ENCODE measurements at regions not wholly inside any gene's neighbourhood (a gene's known extent, or its start where the extent isn't known, plus 50 kb on each side); places are given as distances from the start of the nearest gene placed in this dataset.
"Not testable (repeated sequence)": the region's sequence is repeated elsewhere in the genome, so short reads cannot be mapped to it uniquely, and the experiment has no call there.

GRCh38 chr4:187632260-187632995 is 363.1 kb upstream of the ZFP42 start:
- DNase-seq (ENCODE audit: low read depth in 1 of 2, low spot score in 1 of 2), result no peak
- no peak for TF ChIP-seq JUND (IDR thresholded peaks at IDR 0.05; ENCODE audit: low read depth)
- in situ Hi-C loops (cut with HindIII; ENCODE audit: low pct_unique_long_range_greater_than_20kb, low sequenced_read_pairs), result no loop called here

DNA sequence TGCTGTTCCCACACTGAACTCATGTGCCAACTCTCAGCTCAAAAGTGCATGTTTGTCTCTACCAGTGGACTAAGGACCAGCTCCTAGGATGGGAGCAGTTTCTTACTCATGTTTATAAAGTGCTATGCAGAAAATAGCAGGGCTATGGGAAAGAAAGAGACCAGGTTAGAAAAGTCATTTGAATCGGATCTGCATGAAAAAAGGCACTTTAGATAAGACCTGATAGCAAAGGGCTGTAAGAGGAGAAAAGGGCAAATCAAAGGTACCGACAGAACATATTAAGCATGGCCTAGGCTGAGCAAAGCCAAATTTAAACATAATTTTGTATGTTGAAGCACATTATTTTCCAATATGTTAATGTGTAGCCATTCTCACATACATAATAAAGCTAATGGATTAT is 362.3 kb upstream of the ZFP42 start:
- DNase-seq (ENCODE audit: low read depth in 1 of 2, low spot score in 1 of 2), result no peak
- TF ChIP-seq JUND (IDR thresholded peaks at IDR 0.05; ENCODE audit: low read depth), result no peak
- in situ Hi-C loops (cut with HindIII; ENCODE audit: low pct_unique_long_range_greater_than_20kb, low sequenced_read_pairs), result no loop called here

DNA sequence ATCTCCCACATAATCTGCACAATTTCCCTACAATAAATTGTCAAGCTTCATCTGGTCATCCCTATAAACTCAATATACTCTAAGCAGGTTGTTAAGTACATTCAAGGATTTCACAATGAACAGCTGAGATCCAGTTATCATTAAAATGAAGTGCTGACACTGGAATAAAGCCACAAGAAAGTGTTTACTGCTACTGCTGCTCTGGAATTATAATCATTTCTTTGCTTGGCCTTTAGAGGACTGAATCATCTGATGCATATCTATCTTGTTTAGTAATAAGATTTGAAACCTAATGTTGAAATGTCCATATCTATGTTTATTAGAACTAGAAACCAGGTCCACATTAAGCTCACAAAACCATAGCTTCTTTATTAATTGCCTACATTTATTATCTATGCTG is 338.6 kb upstream of the ZFP42 start:
- in situ Hi-C loops (cut with HindIII; ENCODE audit: low pct_unique_long_range_greater_than_20kb, low sequenced_read_pairs), result no loop called here
- no peak for TF ChIP-seq JUND (IDR thresholded peaks at IDR 0.05; ENCODE audit: low read depth)
- no peak for DNase-seq (ENCODE audit: low read depth in 1 of 2, low spot score in 1 of 2)

DNA sequence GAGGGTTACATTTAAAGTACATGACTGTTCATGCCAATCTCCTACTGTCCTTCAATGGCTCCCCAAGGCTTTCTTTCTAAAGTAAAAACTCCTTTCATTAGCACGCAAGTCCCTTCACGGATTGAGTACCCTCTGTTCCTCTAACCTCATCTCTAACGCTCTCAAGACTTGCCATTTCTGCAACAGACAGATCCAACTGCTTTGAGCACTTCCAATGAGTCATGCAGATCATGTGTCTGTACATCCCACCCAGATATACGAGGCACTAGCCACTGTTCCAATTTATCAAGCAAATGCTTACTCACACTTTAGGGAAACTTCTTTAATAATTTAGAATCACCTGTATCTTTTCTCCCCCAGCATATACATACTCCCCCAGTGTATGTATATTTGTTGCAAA is 332.5 kb upstream of the ZFP42 start:
- in situ Hi-C loops (cut with HindIII; ENCODE audit: low pct_unique_long_range_greater_than_20kb, low sequenced_read_pairs), result no loop called here
- DNase-seq (ENCODE audit: low read depth in 1 of 2, low spot score in 1 of 2), result no peak
- no peak for TF ChIP-seq JUND (IDR thresholded peaks at IDR 0.05; ENCODE audit: low read depth)

GRCh38 chr4:187664011-187664410 is 331.6 kb upstream of the ZFP42 start:
- DNase-seq (ENCODE audit: low read depth in 1 of 2, low spot score in 1 of 2), result no peak
- in situ Hi-C loops (cut with HindIII; ENCODE audit: low pct_unique_long_range_greater_than_20kb, low sequenced_read_pairs), result no loop called here
- TF ChIP-seq JUND (IDR thresholded peaks at IDR 0.05; ENCODE audit: low read depth), result no peak

GRCh38 chr4:187665086-187665485 is 330.5 kb upstream of the ZFP42 start:
- in situ Hi-C loops (cut with HindIII; ENCODE audit: low pct_unique_long_range_greater_than_20kb, low sequenced_read_pairs), result no loop called here
- DNase-seq (ENCODE audit: low read depth in 1 of 2, low spot score in 1 of 2), result no peak
- no peak for TF ChIP-seq JUND (IDR thresholded peaks at IDR 0.05; ENCODE audit: low read depth)

GRCh38 chr4:187666034-187666433 is 329.5 kb upstream of the ZFP42 start:
- no peak for DNase-seq (ENCODE audit: low read depth in 1 of 2, low spot score in 1 of 2)
- in situ Hi-C loops (cut with HindIII; ENCODE audit: low pct_unique_long_range_greater_than_20kb, low sequenced_read_pairs), result no loop called here

DNA sequence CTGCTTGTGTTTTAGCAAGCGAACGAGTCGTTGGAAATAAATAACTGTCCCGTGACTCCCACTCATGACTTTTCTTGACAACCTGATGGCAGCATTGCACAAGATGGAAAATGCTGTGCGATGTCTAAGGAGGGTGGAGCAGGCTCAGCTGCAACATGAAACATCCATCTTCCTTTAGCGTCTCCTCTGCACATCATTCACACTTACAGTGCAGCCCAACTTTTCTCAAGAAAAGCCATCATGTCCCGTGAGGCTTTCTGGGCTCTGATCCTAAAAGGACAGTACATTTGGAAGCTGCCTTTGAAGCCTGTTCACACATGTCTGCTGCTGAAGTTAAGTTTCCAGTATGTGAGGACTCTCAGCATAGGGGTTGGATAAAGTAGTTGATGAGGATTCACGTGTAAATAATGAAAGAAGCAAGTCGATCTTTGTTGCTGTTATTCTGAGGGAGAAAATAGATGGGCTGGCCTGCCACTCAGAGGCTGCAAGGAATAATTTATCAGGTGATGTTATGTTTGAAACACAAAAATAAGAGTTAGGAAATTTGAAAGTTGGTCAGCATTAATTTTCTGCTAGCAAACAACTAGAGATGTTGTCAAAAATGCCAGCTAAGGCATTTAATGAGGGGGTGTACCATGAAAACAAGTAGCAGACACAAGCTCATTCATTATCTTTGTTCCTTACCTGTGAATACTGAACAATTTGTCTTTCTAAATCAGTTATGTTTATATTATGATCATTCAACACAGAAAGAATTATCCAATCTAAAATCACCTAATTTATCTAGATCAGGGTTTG is 328.7 kb upstream of the ZFP42 start:
- in situ Hi-C loops (cut with HindIII; ENCODE audit: low pct_unique_long_range_greater_than_20kb, low sequenced_read_pairs), result no loop called here
- peak in 1 of 2 experiments; percentile 54 for DNase-seq (ENCODE audit: low read depth in 1 of 2, low spot score in 1 of 2)
- no peak for TF ChIP-seq JUND (IDR thresholded peaks at IDR 0.05; ENCODE audit: low read depth)

More at GRCh38 chr4:187666034-187666433, 329.5 kb upstream of the ZFP42 start:
- TF ChIP-seq JUND (IDR thresholded peaks at IDR 0.05; ENCODE audit: low read depth), result no peak

- no peak for DNase-seq (ENCODE audit: low read depth in 1 of 2, low spot score in 1 of 2)
- in situ Hi-C loops (cut with HindIII; ENCODE audit: low pct_unique_long_range_greater_than_20kb, low sequenced_read_pairs), result no loop called here
- TF ChIP-seq JUND (IDR thresholded peaks at IDR 0.05; ENCODE audit: low read depth), result no peak
Observed at GRCh38 chr4:187668526-187669082, 327.0 kb upstream of the ZFP42 start.

DNA sequence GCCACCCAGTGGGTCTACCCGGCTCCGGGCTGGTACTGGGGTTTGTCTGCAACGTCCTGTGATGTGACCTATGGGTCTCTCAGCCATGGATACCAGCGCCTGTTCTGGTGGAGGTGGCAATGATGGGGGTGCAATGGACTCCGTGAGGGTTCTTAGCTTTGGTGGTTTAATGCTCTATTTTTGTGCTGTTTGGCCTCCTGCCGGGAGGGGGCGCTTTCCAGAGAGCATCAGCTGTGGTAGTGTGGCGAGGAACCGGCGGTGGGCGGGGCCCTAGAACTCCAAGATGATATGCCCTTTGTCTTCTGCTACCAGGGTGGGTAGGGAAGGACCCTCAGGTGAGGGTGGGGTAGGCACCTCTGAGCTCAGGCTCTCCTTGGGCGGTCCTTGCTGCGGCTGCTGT is 324.1 kb upstream of the ZFP42 start:
- in situ Hi-C loops (cut with HindIII; ENCODE audit: low pct_unique_long_range_greater_than_20kb, low sequenced_read_pairs); DNase-seq (ENCODE audit: low read depth in 1 of 2, low spot score in 1 of 2): not testable (repeated sequence)

GRCh38 chr4:187671958-187672357 is 323.6 kb upstream of the ZFP42 start:
- DNase-seq (ENCODE audit: low read depth in 1 of 2, low spot score in 1 of 2); in situ Hi-C loops (cut with HindIII; ENCODE audit: low pct_unique_long_range_greater_than_20kb, low sequenced_read_pairs): not testable (repeated sequence)

DNA sequence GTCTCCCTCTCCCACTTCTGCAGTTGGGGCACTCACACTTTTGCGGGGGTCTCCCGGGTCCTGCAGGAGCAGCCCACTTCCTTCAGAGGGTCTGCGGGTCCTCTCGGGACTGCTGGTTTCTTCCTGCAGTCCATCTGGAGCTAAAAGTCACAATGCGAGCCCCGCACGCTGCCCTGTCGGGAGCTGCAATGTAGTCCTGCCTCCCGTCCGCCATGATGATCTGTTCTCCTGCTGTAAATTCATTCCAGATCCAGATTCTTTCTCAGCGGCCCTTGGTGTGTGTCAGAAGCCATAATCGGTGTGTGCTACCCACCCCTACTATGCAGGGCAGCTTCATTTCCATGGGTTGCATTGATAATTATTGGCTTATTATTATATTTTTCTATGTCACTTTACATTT is 323.0 kb upstream of the ZFP42 start:
- DNase-seq (ENCODE audit: low read depth in 1 of 2, low spot score in 1 of 2); in situ Hi-C loops (cut with HindIII; ENCODE audit: low pct_unique_long_range_greater_than_20kb, low sequenced_read_pairs): not testable (repeated sequence)

DNA sequence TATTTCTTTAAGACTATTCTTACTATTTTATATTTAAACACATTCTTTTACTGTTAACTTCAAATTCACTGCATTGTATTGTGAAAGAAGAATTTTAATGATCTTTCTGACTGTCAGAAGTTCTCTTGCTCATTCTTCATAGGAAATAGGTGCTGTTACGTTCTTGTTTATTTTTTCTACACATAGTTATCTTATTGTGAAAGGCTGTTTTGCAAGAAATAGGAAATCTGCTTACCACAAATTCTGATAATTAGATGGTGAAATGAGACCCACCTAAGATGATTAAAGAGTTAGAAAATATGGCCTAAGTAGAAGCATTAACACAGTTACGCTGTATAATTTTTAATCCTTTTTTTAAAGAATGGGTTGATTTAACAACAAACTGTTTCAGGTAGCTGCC is 316.1 kb upstream of the ZFP42 start:
- no peak for DNase-seq (ENCODE audit: low read depth in 1 of 2, low spot score in 1 of 2)

More for the DNA sequence above, 316.1 kb upstream of the ZFP42 start:
- in situ Hi-C loops (cut with HindIII; ENCODE audit: low pct_unique_long_range_greater_than_20kb, low sequenced_read_pairs), result no loop called here
- TF ChIP-seq JUND (IDR thresholded peaks at IDR 0.05; ENCODE audit: low read depth), result no peak
